HCT116 (cell line): ENCODE measurements at regions not wholly inside any gene's neighbourhood (a gene's known extent, or its start where the extent isn't known, plus 50 kb on each side); places are given as distances from the start of the nearest gene placed in this dataset.

ENCODE experiments used
- CEBPB ChIP-seq: IDR thresholded peaks from 2 replicates; pipeline ENCODE4 v1.6.1; 2012; ENCODE audit warnings: low read depth
- EZH2 ChIP-seq: fragments of 200-600 bp; sonication (generic); IDR thresholded peaks from 2 replicates; pipeline ENCODE4 v1.6.1; 2017; ENCODE audit warnings: antibody characterized with exemption, mixed run types
- EZH2phosphoT487 ChIP-seq: fragments of 200-600 bp; IDR thresholded peaks from 2 replicates; pipeline ENCODE4 v1.6.1; 2018; ENCODE audit warnings: antibody characterized with exemption, borderline replicate concordance
- JUND ChIP-seq: IDR thresholded peaks from 2 replicates; pipeline ENCODE4 v1.6.1; 2012
- POLR2A ChIP-seq: IDR thresholded peaks from 2 replicates; pipeline ENCODE4 v1.7.0; 2011; ENCODE audit warnings: borderline replicate concordance; ENCODE audit not compliant: insufficient read depth, insufficient read length; ENCODE audit errors: extremely low read depth
- POLR2AphosphoS5 ChIP-seq: IDR thresholded peaks from 2 replicates; pipeline ENCODE4 v1.6.1; 2011; ENCODE audit warnings: mild to moderate bottlenecking, low read depth, low read length, moderate library complexity
- SIN3A ChIP-seq: IDR thresholded peaks from 2 replicates; pipeline ENCODE4 v1.6.1; 2012; ENCODE audit warnings: low read depth
- ZBTB33 ChIP-seq: IDR thresholded peaks from 2 replicates; pipeline ENCODE4 v1.6.1; 2011; ENCODE audit warnings: mild to moderate bottlenecking, low read length, moderate library complexity; ENCODE audit not compliant: insufficient replicate concordance; ENCODE audit errors: extremely low read depth
- TF ChIP-seq, protein P1 (sequence below), 3 experiments: fragments of 200-600 bp in 1 of 3; sonication (generic) in 1 of 3; IDR thresholded peaks in 2 of 3; conservative IDR thresholded peaks in 1 of 3; 2 replicates each; pipeline ENCODE4 v1.5.1; 2012 to 2017; ENCODE audit warnings: low read depth in 2 of 3, low read length in 2 of 3, antibody characterized with exemption in 1 of 3, borderline replicate concordance in 1 of 3, control low read depth in 1 of 3, mild to moderate bottlenecking in 1 of 3, mixed read lengths in 1 of 3, mixed run types in 1 of 3, moderate library complexity in 1 of 3; ENCODE audit not compliant: insufficient read depth in 1 of 3

DNA sequence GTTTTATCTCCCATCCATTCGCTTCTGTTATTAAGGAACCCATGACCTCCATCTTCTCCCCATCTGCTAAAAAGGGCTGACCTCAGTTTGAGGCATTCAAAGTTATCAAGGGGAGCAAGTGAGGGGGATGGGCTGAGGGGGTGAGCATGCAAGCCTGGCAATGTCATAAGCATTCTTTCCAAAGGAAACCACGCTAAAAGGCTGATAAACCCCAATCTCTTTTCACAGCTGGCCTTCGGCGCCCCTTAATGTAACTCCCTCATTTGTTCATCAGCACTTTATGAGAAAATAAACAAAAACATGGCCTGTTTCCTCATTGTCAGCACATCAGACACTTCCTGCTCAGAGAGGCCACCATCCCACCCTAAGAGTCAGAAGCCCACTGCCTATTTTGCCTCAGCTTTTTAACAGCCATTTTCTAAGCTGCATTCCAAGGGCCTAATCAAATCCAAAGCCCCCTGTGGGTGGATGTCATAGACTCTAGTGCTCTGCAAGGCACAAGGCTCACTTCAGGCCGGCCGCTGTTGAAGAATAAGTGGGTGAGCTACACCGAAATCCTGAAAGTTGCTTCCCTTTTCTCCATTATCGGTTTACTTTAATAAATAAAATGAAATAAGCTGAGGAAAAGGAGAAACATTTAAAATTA, 92.0 kb upstream of the SRD5A3 start:
- no peak for TF ChIP-seq ZBTB33
- TF ChIP-seq, protein P1, sequence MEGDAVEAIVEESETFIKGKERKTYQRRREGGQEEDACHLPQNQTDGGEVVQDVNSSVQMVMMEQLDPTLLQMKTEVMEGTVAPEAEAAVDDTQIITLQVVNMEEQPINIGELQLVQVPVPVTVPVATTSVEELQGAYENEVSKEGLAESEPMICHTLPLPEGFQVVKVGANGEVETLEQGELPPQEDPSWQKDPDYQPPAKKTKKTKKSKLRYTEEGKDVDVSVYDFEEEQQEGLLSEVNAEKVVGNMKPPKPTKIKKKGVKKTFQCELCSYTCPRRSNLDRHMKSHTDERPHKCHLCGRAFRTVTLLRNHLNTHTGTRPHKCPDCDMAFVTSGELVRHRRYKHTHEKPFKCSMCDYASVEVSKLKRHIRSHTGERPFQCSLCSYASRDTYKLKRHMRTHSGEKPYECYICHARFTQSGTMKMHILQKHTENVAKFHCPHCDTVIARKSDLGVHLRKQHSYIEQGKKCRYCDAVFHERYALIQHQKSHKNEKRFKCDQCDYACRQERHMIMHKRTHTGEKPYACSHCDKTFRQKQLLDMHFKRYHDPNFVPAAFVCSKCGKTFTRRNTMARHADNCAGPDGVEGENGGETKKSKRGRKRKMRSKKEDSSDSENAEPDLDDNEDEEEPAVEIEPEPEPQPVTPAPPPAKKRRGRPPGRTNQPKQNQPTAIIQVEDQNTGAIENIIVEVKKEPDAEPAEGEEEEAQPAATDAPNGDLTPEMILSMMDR (IDR thresholded peaks at IDR 0.05 in 2 of 3, conservative IDR thresholded peaks at IDR 0.05 in 1 of 3; ENCODE audit: borderline replicate concordance in 1 of 3, insufficient read depth in 1 of 3, low read depth in 2 of 3, low read length in 2 of 3), result no peak
- TF ChIP-seq POLR2AphosphoS5, result no peak
- no peak for TF ChIP-seq SIN3A
- TF ChIP-seq POLR2A, result no peak
- no peak for TF ChIP-seq EZH2
- TF ChIP-seq EZH2phosphoT487, result no peak
- no peak for TF ChIP-seq CEBPB
- no peak for TF ChIP-seq JUND
